ENCODE measurements at regions not wholly inside any gene's neighbourhood (a gene's known extent, or its start where the extent isn't known, plus 50 kb on each side); places are given as distances from the start of the nearest gene placed in this dataset.

DNA sequence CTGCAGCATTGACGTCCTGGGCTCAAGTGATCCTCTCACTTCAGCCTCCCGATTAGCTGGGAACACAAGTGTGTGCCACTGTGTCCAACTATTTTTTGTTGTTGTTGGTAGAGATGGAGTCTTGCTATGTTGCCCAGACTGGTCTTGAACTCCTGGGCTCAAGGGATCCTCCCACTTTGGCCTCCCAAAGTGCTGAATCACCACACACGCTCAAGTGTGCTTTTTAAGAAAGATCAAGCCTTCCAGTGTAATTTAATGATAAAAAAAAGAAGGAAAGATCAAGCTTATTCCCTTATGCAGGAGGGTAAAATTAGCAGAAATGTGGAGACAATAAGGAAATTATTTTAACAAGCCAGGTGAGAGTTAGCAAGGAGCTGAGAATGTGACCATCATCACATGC, 61.1 kb upstream of the SERBP1 start:
- DNase-seq (no peak), ATAC-seq (no peak)
- no peak overlapping the region for H3K4me3 ChIP-seq
- H3K4me1 ChIP-seq, result peaks cover 0 to 3% (median 0%) of the 10 kb centered on the region in 4 donors
- intact Hi-C loops (cut with DNase I), result loop anchor here in 1 of 2 donors (5.0 kb wide), 1 partner anchor 134 kb away; no protein-coding TSS in a partner anchor
- no peaks in the 10 kb centered on the region for H3K27me3 ChIP-seq
- TF ChIP-seq POLR2A (IDR thresholded peaks at IDR 0.05), result no peak
- TF ChIP-seq, protein P1, sequence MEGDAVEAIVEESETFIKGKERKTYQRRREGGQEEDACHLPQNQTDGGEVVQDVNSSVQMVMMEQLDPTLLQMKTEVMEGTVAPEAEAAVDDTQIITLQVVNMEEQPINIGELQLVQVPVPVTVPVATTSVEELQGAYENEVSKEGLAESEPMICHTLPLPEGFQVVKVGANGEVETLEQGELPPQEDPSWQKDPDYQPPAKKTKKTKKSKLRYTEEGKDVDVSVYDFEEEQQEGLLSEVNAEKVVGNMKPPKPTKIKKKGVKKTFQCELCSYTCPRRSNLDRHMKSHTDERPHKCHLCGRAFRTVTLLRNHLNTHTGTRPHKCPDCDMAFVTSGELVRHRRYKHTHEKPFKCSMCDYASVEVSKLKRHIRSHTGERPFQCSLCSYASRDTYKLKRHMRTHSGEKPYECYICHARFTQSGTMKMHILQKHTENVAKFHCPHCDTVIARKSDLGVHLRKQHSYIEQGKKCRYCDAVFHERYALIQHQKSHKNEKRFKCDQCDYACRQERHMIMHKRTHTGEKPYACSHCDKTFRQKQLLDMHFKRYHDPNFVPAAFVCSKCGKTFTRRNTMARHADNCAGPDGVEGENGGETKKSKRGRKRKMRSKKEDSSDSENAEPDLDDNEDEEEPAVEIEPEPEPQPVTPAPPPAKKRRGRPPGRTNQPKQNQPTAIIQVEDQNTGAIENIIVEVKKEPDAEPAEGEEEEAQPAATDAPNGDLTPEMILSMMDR (IDR thresholded peaks at IDR 0.05), result no peak
- no peaks in the 10 kb centered on the region for H3K36me3 ChIP-seq
- 63% methylated on average over 1 of the region's 3 CpGs for WGBS (ENCODE audit: insufficient coverage, low coverage, low lambda C conversion rate, missing lambda C conversion rate)
- H3K27ac ChIP-seq, result no peak overlapping the region
- no peaks in the 10 kb centered on the region for H3K9me3 ChIP-seq

GRCh38 chr1:67493148-67493547, 62.9 kb upstream of the SERBP1 start:
- intact Hi-C loops (cut with DNase I), result loop anchor here in 1 of 2 donors (5.0 kb wide), 1 partner anchor 136 kb away; no protein-coding TSS in a partner anchor
- ATAC-seq (no peak), DNase-seq (no peak)
- WGBS (ENCODE audit: insufficient coverage, low coverage, low lambda C conversion rate, missing lambda C conversion rate), result 60% methylated on average over 1 of the region's 2 CpGs
- no peaks in the 10 kb centered on the region for H3K27me3 ChIP-seq
- no peak for TF ChIP-seq POLR2A (IDR thresholded peaks at IDR 0.05)
- TF ChIP-seq, protein P1 (IDR thresholded peaks at IDR 0.05), result no peak
- no peaks in the 10 kb centered on the region for H3K9me3 ChIP-seq
- H3K4me1 ChIP-seq, result peaks cover 0 to 3% (median 0%) of the 10 kb centered on the region in 4 donors
- H3K36me3 ChIP-seq, result no peaks in the 10 kb centered on the region
- no peak overlapping the region for H3K4me3 ChIP-seq
- H3K27ac ChIP-seq, result no peak overlapping the region

DNA sequence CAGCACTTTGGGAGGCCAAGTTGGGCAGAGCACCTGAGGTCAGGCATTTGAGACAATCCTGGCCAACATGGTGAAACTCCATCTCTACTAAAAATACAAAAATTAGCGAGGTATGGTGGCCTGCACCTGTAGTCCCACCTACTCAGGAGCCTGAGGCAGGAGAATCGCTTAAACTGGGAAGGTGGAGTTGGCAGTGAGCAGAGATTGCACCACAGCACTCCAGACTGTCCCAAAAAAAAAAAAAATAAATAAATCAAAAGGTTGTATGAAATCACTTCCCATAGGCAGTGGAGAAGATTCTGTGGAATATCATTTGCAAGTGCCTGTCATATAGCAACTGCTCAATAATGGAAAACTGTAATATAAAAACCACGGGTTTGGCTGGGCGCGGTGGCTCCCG, 65.1 kb upstream of the SERBP1 start:
- WGBS (ENCODE audit: insufficient coverage, low coverage, low lambda C conversion rate, missing lambda C conversion rate), result 77% methylated on average over 6 of the region's 6 CpGs
- intact Hi-C loops (cut with DNase I), result no loop called here

GRCh38 chr1:67496329-67496728, 66.1 kb upstream of the SERBP1 start:
- Histone ChIP-seq H3K4me3 (no peak overlapping the region), H3K27me3 (no peaks in the 10 kb centered on the region), H3K36me3 (no peaks in the 10 kb centered on the region), H3K4me1 (peaks cover 0 to 3% (median 2%) of the 10 kb centered on the region in 4 donors), H3K9me3 (no peaks in the 10 kb centered on the region), H3K27ac (no peak overlapping the region)
- intact Hi-C loops (cut with DNase I), result no loop called here
- DNase-seq (no peak), ATAC-seq (peak; percentile 17 to 68 (median 54))
- 44% methylated on average over 9 of the region's 9 CpGs for WGBS (ENCODE audit: insufficient coverage, low coverage, low lambda C conversion rate, missing lambda C conversion rate)
- no peak for TF ChIP-seq POLR2A (IDR thresholded peaks at IDR 0.05)
- TF ChIP-seq, protein P1 (IDR thresholded peaks at IDR 0.05), result no peak

More for the DNA sequence above, 65.1 kb upstream of the SERBP1 start:
- ATAC-seq (peak; percentile 63 to 76 (median 73)), DNase-seq (peak in 1 of 3 donors; percentile 53)
- Histone ChIP-seq H3K9me3 (no peaks in the 10 kb centered on the region), H3K36me3 (no peaks in the 10 kb centered on the region), H3K27ac (no peak overlapping the region), H3K27me3 (no peaks in the 10 kb centered on the region), H3K4me3 (no peak overlapping the region), H3K4me1 (peaks cover 0 to 3% (median 0%) of the 10 kb centered on the region in 4 donors)
- no peak for TF ChIP-seq POLR2A (IDR thresholded peaks at IDR 0.05)
- TF ChIP-seq, protein P1 (IDR thresholded peaks at IDR 0.05), result no peak
